Kidney capillary endothelial cell (primary cell): ENCODE measurements at regions not wholly inside any gene's neighbourhood (a gene's known extent, or its start where the extent isn't known, plus 50 kb on each side); places are given as distances from the start of the nearest gene placed in this dataset.
"Not testable (repeated sequence)": the region's sequence is repeated elsewhere in the genome, so short reads cannot be mapped to it uniquely, and the experiment has no call there.

Experiments used
- DNase-seq: peaks from one replicate; pipeline ENCODE4 v3.0.0-alpha.2; 2018; ENCODE audit warnings: low spot score

DNA sequence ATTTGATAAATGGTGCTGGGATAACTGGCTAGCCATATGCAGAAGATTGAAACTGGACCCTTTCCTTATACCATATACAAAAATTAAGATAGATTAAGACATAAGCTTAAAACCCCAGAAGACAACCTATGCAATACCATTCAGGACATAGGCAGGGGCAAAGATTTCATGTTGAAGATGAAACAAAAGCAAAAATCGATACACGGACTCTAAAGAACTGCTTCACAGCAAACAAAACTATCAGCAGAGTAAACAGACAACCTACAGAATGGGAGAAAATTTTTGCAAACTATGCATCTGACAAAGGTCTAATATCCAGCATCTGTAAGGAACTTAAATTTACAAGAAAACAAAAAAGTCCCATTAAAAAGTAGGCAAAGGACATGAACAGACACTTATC, 255.9 kb downstream of the TINAG start:
- DNase-seq, result not testable (repeated sequence)

DNA sequence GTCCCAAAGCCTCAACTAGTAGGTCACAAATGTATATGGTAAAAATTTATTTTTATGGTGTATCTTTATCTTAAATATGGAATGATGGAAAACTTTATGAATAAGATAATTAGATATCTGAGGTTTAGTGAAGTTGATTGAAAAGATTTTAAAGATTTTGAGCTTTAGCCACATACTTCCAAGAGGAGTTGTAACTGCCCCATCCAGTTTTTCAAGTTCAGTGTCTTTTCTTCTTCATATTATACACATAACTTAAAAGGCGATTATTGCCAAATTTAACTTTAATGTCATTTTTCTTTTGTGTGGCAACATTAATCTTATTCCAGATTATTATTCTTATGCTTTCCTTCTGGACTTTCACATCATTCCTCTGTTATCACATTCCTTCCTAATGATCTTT, 266.4 kb downstream of the TINAG start:
- DNase-seq, result no peak

DNA sequence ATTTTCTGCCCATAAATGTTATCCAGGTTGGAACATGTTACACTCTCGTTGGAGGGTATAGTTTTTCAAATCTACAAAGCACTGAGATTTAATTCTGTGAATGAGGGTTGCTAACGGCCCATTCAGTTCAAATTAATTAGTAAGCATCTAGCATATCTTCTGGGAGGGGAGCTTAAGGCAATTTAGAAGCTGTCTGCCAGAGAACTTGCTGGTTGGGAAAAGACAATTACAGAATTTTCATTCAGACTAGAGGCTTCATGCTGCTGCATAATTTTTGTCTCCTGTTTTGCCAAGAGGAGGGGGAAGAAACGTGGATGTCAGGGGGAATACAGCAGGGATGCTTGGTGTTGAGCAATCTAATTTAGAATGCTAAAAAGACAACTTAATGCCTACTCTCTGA, 268.3 kb upstream of the FAM83B start:
- no peak for DNase-seq

DNA sequence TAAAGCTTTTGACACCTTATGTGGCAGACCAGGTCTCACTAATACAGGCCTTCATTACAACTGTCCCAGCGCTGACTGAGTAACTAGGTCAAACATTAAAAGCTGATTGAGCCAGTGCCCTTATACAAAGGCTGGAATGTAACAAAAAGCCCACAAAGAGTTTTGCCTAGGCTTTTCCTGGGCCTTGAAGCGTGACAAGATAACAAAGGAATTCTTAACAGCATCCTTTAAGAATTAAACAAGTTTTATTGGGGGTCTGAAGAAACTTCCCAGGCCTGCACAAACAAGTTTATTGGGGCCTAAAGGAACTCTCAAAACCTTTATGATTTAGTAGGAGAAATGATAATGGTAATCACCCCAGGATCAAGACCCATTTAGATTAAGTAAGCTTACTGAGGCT, 267.6 kb upstream of the FAM83B start:
- DNase-seq, result no peak

DNA sequence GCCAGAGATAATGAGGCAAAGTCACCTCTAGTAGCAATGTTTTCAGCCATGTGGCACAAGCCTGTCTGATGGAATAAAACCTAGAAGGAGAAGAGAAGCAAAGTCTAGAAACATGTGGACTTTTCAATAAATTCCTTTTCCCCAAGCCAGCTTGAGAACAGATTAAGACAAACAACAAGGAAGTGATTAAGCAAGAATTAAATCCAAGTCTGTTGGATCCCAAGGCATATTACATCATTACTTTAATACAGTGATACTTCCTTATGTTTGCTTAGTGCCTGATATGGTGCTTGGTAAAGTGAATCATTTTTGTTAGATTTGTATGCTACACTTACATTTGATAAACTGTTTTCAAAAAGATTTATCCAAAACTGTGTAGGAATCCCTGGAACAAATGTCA, 260.3 kb upstream of the FAM83B start:
- no peak for DNase-seq

DNA sequence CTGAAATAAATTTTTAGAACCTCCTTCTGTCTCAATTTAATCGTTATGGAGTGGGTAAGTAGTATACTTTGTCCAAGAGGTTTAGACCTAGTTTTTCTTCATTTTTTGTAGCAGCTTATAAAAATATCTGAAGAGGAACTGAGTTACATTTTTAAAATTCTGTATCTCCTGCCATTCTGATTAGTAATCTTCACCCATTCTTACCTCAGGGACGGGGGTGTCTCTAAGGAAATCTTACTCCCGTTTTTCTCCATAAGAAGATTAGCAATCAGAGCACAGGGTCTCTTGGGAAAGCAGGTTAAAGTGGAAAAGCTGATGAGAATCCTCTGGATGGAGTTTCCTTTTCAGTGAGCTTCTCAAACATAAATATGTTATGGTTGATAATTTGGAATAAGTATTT, 259.3 kb upstream of the FAM83B start:
- DNase-seq, result no peak

GRCh38 chr6:54588176-54588575, 258.4 kb upstream of the FAM83B start:
- DNase-seq, result no peak

- DNase-seq, result no peak
Measured at GRCh38 chr6:54595844-54596243, 250.7 kb upstream of the FAM83B start.

DNA sequence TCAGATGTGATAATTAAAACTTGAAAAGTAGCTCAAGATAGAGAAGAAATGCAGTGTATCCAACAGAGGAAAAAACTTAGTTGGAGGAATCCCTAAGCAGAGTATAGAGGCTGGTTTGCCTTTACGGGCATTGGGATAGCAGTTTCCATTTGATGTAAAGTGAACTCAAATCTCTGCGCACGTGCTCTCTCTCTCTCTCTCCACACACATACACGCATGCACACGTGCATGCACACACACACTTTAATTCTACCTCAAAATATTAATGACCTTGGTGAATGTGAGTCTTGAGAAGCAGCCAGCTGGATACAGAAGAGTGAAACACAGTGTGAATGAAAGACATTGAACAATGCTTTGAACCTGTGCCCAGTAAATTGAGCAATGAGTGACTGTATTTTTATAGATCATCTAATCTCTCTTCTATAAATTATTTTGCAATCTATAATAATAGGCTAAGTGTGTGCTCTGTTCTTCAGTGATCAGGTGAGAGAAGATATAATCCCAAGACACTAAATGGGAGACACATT, 247.7 kb upstream of the FAM83B start:
- DNase-seq, result no peak

- no peak for DNase-seq
Measured at GRCh38 chr6:54601600-54602300, 244.8 kb upstream of the FAM83B start.

DNA sequence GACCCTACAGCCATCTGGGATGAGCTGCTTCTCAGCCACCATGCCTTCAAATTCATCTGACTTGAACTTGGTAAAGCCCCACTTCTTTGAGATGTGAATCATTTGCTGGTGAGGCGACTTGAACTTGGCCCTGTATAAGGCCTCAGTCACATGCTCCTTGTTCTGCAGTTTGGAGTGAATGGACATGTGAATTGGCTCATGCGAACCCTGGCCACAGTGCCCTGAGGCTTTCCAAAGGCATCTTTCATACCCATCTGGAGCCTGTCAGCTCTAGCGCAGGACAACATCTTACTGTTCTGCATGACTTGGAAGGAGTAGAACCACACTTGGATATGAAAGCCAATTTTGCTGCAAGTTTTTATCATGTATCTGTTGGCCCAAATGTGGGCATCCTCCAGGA, 244.0 kb upstream of the FAM83B start:
- DNase-seq, result no peak

DNA sequence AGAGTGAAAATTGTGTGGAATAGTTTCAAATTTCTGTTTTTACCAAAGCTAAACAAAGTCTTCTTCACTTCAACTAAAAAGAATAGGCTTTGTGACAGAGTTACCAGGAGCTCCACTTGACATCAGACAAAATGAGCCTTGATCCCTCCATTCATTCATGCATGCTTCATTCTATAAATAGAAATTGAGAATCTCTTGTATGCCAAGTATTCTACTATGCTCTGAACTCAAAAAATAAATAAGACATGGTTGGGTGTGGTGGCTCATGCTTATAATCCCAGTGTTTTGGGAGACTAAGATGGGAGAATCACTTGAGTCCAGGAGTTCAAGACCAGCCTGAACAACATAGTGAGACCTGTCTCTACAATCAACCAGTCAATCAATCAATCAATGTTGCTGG, 236.6 kb upstream of the FAM83B start:
- no peak for DNase-seq

GRCh38 chr6:54613596-54613995, 233.0 kb upstream of the FAM83B start:
- DNase-seq, result no peak

GRCh38 chr6:54614499-54615195, 231.9 kb upstream of the FAM83B start:
- no peak for DNase-seq

GRCh38 chr6:54617730-54618129, 228.8 kb upstream of the FAM83B start:
- no peak for DNase-seq

GRCh38 chr6:54618572-54618971, 228.0 kb upstream of the FAM83B start:
- no peak for DNase-seq

DNA sequence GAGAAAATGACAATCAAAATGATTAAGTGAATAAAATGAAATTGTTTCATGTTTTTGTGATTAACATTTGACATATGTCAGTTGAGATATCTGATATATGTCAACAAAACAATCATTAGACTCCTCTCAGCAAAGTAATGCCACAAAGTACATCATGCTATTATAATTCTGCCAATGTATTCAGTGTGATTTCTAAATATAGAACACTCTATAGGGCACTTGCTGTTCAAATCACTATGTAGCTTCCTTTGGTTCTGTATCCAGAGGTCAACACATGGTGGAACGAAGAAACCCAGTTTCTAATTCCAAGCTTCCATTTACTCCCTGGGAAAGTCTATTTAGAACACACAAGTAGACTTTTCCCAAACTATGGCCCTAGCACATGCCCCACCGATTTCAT, 227.5 kb upstream of the FAM83B start:
- DNase-seq, result no peak

GRCh38 chr6:54621285-54621684, 225.3 kb upstream of the FAM83B start:
- DNase-seq, result no peak

- DNase-seq, result no peak
Measured at GRCh38 chr6:54624216-54624615, 222.4 kb upstream of the FAM83B start.

GRCh38 chr6:54624779-54625178, 221.8 kb upstream of the FAM83B start:
- no peak for DNase-seq

- no peak for DNase-seq
Measured at GRCh38 chr6:54629131-54629530, 217.4 kb upstream of the FAM83B start.

DNA sequence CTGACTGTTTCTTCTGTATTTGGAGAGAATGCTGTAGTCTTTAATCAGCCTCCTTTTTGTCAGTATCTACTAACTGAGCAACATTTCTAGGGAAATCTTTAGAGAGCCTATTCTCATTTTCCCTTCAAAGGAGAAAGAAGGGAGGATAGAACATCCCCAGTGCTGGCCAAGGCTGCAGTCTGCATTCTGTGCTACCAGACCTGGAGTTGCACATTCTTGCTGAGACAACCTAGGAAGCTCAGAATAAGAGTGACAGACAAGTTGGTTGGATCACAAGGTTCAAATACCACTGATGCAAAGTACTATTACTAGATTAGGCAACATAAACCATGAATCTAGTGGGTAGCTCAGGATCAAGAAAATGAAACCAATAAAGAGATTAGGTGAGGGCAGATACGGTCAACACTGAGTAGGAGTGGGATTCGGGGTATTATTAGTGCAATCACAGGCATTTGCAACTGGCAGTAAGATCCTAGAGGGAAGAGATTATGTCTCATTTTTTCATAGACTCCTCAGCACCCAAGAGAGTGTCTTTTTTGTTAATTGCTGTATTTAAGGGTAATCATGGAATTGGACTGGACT, 213.5 kb upstream of the FAM83B start:
- DNase-seq, result no peak

- DNase-seq, result no peak
Measured at GRCh38 chr6:54633601-54634000, 213.0 kb upstream of the FAM83B start.
